Stimulated activated CD4-positive, alpha-beta T cell treated with anti-CD3 and anti-CD28 coated beads, Interleukin-1b, Interleukin-23, amount 100 ng/mL, for 48 hours (primary cell): ENCODE measurements at regions not wholly inside any gene's neighbourhood (a gene's known extent, or its start where the extent isn't known, plus 50 kb on each side); places are given as distances from the start of the nearest gene placed in this dataset.

ENCODE experiments used
- DNase-seq: peaks from one replicate; pipeline ENCODE4 v3.0.0-alpha.2; 2020

- no peak for DNase-seq
These were observed 79.2 kb upstream of the TNR start for GRCh38 chr1:175822580-175822979.

GRCh38 chr1:175820456-175821025 lies 77.1 kb upstream of the TNR start:
- DNase-seq, result no peak

GRCh38 chr1:175818929-175819328 lies 75.5 kb upstream of the TNR start:
- DNase-seq, result no peak

GRCh38 chr1:175817445-175817844 lies 74.0 kb upstream of the TNR start:
- no peak for DNase-seq

GRCh38 chr1:175814885-175815284 lies 71.5 kb upstream of the TNR start:
- no peak for DNase-seq

GRCh38 chr1:175812936-175813335 lies 69.5 kb upstream of the TNR start:
- no peak for DNase-seq

GRCh38 chr1:175810305-175810704 lies 66.9 kb upstream of the TNR start:
- DNase-seq, result no peak

- no peak for DNase-seq
These were observed 65.6 kb upstream of the TNR start for GRCh38 chr1:175808999-175809398.

- no peak for DNase-seq
These were observed 65.2 kb upstream of the TNR start for GRCh38 chr1:175808573-175808972.

GRCh38 chr1:175804561-175804960 lies 61.2 kb upstream of the TNR start:
- DNase-seq, result no peak

- DNase-seq, result no peak
These were observed 60.0 kb upstream of the TNR start for GRCh38 chr1:175803413-175803812.

- DNase-seq, result no peak
These were observed 59.2 kb upstream of the TNR start for GRCh38 chr1:175802407-175803123.

GRCh38 chr1:175801979-175802378 lies 58.6 kb upstream of the TNR start:
- DNase-seq, result no peak

- DNase-seq, result no peak
These were observed 54.2 kb upstream of the TNR start for GRCh38 chr1:175797576-175797975.

GRCh38 chr1:175794586-175794985 lies 51.2 kb upstream of the TNR start:
- no peak for DNase-seq

- no peak for DNase-seq
These were observed 50.2 kb upstream of the TNR start for GRCh38 chr1:175793617-175794016.
